K562 (cell line): ENCODE measurements at regions not wholly inside any gene's neighbourhood (a gene's known extent, or its start where the extent isn't known, plus 50 kb on each side); places are given as distances from the start of the nearest gene placed in this dataset.
"Not testable (repeated sequence)": the region's sequence is repeated elsewhere in the genome, so short reads cannot be mapped to it uniquely, and the experiment has no call there.

ENCODE experiments used
- ATAC-seq: fragments of 200-7000 bp; cut with Tn5 transposase; 3 replicates; pipeline ENCODE4 v1.9.1; 2020; ENCODE audit warnings: moderate library complexity
- BruUV-seq: library from RNA; stranded (reverse); fragments of 400-500 nt; replicated peaks from 2 replicates; lab custom pipeline; 2021; lab: Mats Ljungman, UMichigan
- CTCF ChIA-PET: fragments of 300-600 bp; formaldehyde crosslinking; extraction: SDS; loops from one replicate; lab custom pipeline; 2021; ENCODE audit warnings: low intra/inter-chr PET ratio; lab: Yijun Ruan, JAX
- POLR2A ChIA-PET: fragments of 300-600, 350-650 bp; sonication (Branson Sonifier 250); formaldehyde crosslinking; extraction: SDS; loops from one replicate; lab custom pipeline; 2021; ENCODE audit warnings: antibody characterized with exemption, inconsistent platforms; lab: Yijun Ruan, JAX
- DNase-seq, 4 experiments: peaks; one replicate each; pipeline versions ENCODE4 v3.0.0 to v3.0.0-alpha.2; 2011 to 2018; ENCODE audit warnings: low spot score in 3 of 4, mixed read lengths in 3 of 4; ENCODE audit errors: extremely low read depth in 1 of 4
- FAIRE-seq: peaks from 2 replicates; lab custom pipeline; 2011; peaks lifted over from hg19 to GRCh38; lab: Jason Lieb, UNC
- H2AFZ ChIP-seq: 2 replicates; pipeline ENCODE4 v1.6.0; 2011; ENCODE audit warnings: low read depth, low read length, control low read depth, inconsistent platforms
- H3K27ac ChIP-seq: fragments of 200-600 bp; 3 replicates; pipeline ENCODE4 v1.8.0; 2011; ENCODE audit warnings: low read depth, mild to moderate bottlenecking, control low read depth, inconsistent platforms, low read length, moderate library complexity, mixed read lengths; ENCODE audit errors: extremely low read depth
- H3K27me3 ChIP-seq, 2 experiments: fragments of 300-600 bp in 1 of 2; 2 replicates in 1 of 2; 3 replicates in 1 of 2; pipeline versions ENCODE4 v1.6.0 to v1.8.0; 2011; ENCODE audit warnings: inconsistent platforms in 2 of 2, low read length in 2 of 2, mild to moderate bottlenecking in 1 of 2, mixed read lengths in 1 of 2, moderate library complexity in 1 of 2; ENCODE audit not compliant: control insufficient read depth in 2 of 2, insufficient read depth in 2 of 2
- H3K36me3 ChIP-seq: fragments of 300-600 bp; 3 replicates; pipeline ENCODE4 v1.8.0; 2011; ENCODE audit warnings: mild to moderate bottlenecking, low read length, inconsistent platforms; ENCODE audit not compliant: control insufficient read depth, insufficient read depth
- H3K4me1 ChIP-seq, 2 experiments: fragments of 200-600 bp in 1 of 2; replicated peaks in 1 of 2; 2 replicates in 1 of 2; 3 replicates in 1 of 2; pipeline versions ENCODE4 v1.5.1 to v1.8.0; 2011; ENCODE audit warnings: inconsistent platforms in 2 of 2, low read length in 2 of 2, mild to moderate bottlenecking in 1 of 2, mixed read lengths in 1 of 2, moderate library complexity in 1 of 2; ENCODE audit not compliant: control insufficient read depth in 2 of 2, insufficient read depth in 2 of 2
- H3K4me2 ChIP-seq: 2 replicates; pipeline ENCODE4 v1.6.1; 2011; ENCODE audit warnings: low read length, control low read depth, inconsistent platforms, mixed read lengths; ENCODE audit not compliant: insufficient read depth
- H3K4me3 ChIP-seq: fragments of 200-600 bp; sonication (generic), shearing (Covaris generic); 2 replicates; pipeline ENCODE4 v1.5.1; 2016; ENCODE audit warnings: control low read depth, inconsistent platforms
- H3K79me2 ChIP-seq: fragments of 200-600 bp; 3 replicates; pipeline ENCODE4 v1.8.0; 2011; ENCODE audit warnings: low read length, inconsistent platforms; ENCODE audit not compliant: control insufficient read depth, insufficient read depth
- H3K9ac ChIP-seq, 2 experiments: 2 replicates each; pipeline versions ENCODE4 v1.6.0 to v1.6.1; 2011; ENCODE audit warnings: low read depth in 2 of 2, low read length in 2 of 2, control low read depth in 1 of 2, inconsistent platforms in 1 of 2, mild to moderate bottlenecking in 1 of 2, mixed read lengths in 1 of 2; ENCODE audit not compliant: insufficient read depth in 1 of 2
- H3K9me1 ChIP-seq: one replicate; pipeline ENCODE4 v1.6.0; 2011; ENCODE audit warnings: inconsistent platforms, mild to moderate bottlenecking, low read length, moderate library complexity; ENCODE audit not compliant: control insufficient read depth, insufficient read depth
- H3K9me3 ChIP-seq: replicated peaks from 2 replicates; pipeline ENCODE4 v1.5.1; 2011; ENCODE audit warnings: low read depth, low read length, inconsistent platforms; ENCODE audit not compliant: control insufficient read depth, insufficient read depth
- H4K20me1 ChIP-seq: replicated peaks from 2 replicates; pipeline ENCODE4 v1.6.1; 2011; ENCODE audit warnings: low read length, inconsistent platforms, mixed read lengths; ENCODE audit not compliant: control insufficient read depth, insufficient read depth
- CHD2 ChIP-seq: IDR thresholded peaks from 2 replicates; pipeline ENCODE4 v1.6.1; 2011; ENCODE audit warnings: low read depth, low read length
- EP300 ChIP-seq: IDR thresholded peaks from 2 replicates; pipeline ENCODE4 v1.6.1; 2012; ENCODE audit warnings: low read length, improper control_type of control experiment
- HNRNPH1 ChIP-seq: fragments of 200-400 bp; formaldehyde crosslinking; optimal IDR thresholded peaks from 2 replicates; pipeline ENCODE3; 2017; ENCODE audit warnings: low read depth, mild to moderate bottlenecking, low read length, moderate library complexity
- IRF2 ChIP-seq: sonication (generic); formaldehyde crosslinking; IDR thresholded peaks from 2 replicates; pipeline ENCODE4 v1.8.1; 2022; ENCODE audit warnings: mild to moderate bottlenecking, missing genetic modification reagents
- RBM17 ChIP-seq: fragments of 200-400 bp; formaldehyde crosslinking; IDR thresholded peaks from 2 replicates; pipeline ENCODE4 v1.6.1; 2017; ENCODE audit warnings: low read depth, mild to moderate bottlenecking, low read length, borderline replicate concordance
- SMAD1 ChIP-seq: fragments of 150-350 bp; IDR thresholded peaks from 2 replicates; pipeline ENCODE4 v1.6.1; 2014; ENCODE audit warnings: low read length, low read depth; ENCODE audit not compliant: partially characterized antibody
- TRIM24 ChIP-seq, 2 experiments: fragments of 450-650 bp; IDR thresholded peaks; 2 replicates each; pipeline ENCODE4 v1.6.1; 2016
- U2AF2 ChIP-seq: fragments of 200-400 bp; formaldehyde crosslinking; optimal IDR thresholded peaks from 2 replicates; pipeline ENCODE3; 2017; ENCODE audit warnings: low read depth, mild to moderate bottlenecking, low read length
- ZBTB26 ChIP-seq: fragments of 450-650 bp; formaldehyde crosslinking; IDR thresholded peaks from 2 replicates; pipeline ENCODE4 v1.4.0; 2022; ENCODE audit warnings: missing genetic modification characterization
- ZNF384 ChIP-seq: IDR thresholded peaks from 2 replicates; pipeline ENCODE4 v1.6.1; 2012; ENCODE audit warnings: low read depth, low read length, improper control_type of control experiment
- WGBS: fragments of 100-300 bp; shearing (Covaris generic); methylation state at CpG from one replicate; pipeline ENCODE4 v1.1.6; 2016; ENCODE audit warnings: low coverage, mixed read lengths; ENCODE audit not compliant: insufficient coverage; ENCODE audit errors: missing lambda C conversion rate; 5-methylcytosine and 5-hydroxymethylcytosine counted together
- in situ Hi-C: fragments of 300-500 bp; cut with MboI; formaldehyde crosslinking; loops from 4 replicates; pipeline ENCODE4 v1.15.0; 2018; ENCODE audit warnings: inconsistent platforms, mixed read lengths
- intact Hi-C: fragments of 100-400 bp; cut with micrococcal nuclease; formaldehyde crosslinking; loops from 2 replicates; pipeline ENCODE4 v1.14.2; 2022
- TF ChIP-seq, protein P1 (sequence below): fragments of 450-650 bp; IDR thresholded peaks from 2 replicates; pipeline ENCODE4 v1.6.1; 2016; ENCODE audit warnings: borderline replicate concordance
- TF ChIP-seq, protein P2 (sequence below): fragments of 450-650 bp; IDR thresholded peaks from 2 replicates; pipeline ENCODE4 v1.6.1; 2017; ENCODE audit warnings: antibody characterized with exemption

- DNase-seq, FAIRE-seq, H2AFZ ChIP-seq, H3K36me3 ChIP-seq, H3K27ac ChIP-seq, H3K79me2 ChIP-seq, H3K4me3 ChIP-seq, H3K4me2 ChIP-seq, H3K9ac ChIP-seq, H3K9me1 ChIP-seq, ATAC-seq, BruUV-seq, intact Hi-C loops, H3K9me3 ChIP-seq, in situ Hi-C loops, CTCF ChIA-PET, H3K4me1 ChIP-seq, H3K27me3 ChIP-seq, H4K20me1 ChIP-seq: not testable (repeated sequence)
- 15% methylated on average over 6 of the region's 24 CpGs for WGBS
- POLR2A ChIA-PET, result interaction anchor here (0.5 kb wide), 1 partner anchor 30 kb away, joined by 3 read pairs; no protein-coding TSS in a partner anchor
Measured at GRCh38 chr4:164350716-164351115, 403.2 kb upstream of the SMIM31 start.

DNA sequence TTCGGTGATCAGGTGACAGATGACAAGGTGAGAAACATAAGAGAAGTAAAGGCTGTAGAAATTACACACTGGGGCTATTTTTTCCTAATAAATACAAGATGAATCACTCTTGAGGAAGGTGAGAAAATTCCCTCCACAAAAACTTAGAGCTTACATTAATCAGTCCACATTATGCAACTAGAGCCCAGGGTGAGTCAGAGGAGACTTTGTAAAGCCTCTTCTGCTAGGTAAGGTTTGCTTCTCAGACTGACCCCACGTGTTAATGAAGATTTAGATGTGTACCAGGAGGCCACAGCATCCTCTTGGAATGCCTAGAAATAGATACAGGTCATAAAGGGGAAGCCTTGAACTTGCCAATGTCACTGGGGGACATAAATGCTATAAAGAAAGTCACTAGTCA is 396.0 kb upstream of the SMIM31 start:
- FAIRE-seq (no peak), DNase-seq (no peak), ATAC-seq (no peak)
- in situ Hi-C loops, result no loop called here
- intact Hi-C loops, result no loop called here
- H3K9me3 ChIP-seq, result no peaks in the 10 kb centered on the region
- ChIA-PET CTCF (no interaction called here), POLR2A (no interaction called here)
- H3K27me3 ChIP-seq, result no peaks in the 10 kb centered on the region
- no peak overlapping the region for H3K4me3 ChIP-seq
- H3K79me2 ChIP-seq, result no peaks in the 10 kb centered on the region
- no peak overlapping the region for H2AFZ ChIP-seq
- H3K36me3 ChIP-seq, result no peaks in the 10 kb centered on the region
- no peak overlapping the region for H3K27ac ChIP-seq
- no TSS peak for BruUV-seq
- H3K9me1 ChIP-seq, result no peaks in the 10 kb centered on the region
- no peak overlapping the region for H3K4me2 ChIP-seq
- H4K20me1 ChIP-seq, result no peaks in the 10 kb centered on the region
- no peaks in the 10 kb centered on the region for H3K4me1 ChIP-seq
- 0% methylated on average over 2 of the region's 2 CpGs for WGBS
- no peak overlapping the region for H3K9ac ChIP-seq
- no peak for TF ChIP-seq TRIM24 (IDR thresholded peaks at IDR 0.05)
- TF ChIP-seq CHD2, result no peak
- TF ChIP-seq, protein P1, sequence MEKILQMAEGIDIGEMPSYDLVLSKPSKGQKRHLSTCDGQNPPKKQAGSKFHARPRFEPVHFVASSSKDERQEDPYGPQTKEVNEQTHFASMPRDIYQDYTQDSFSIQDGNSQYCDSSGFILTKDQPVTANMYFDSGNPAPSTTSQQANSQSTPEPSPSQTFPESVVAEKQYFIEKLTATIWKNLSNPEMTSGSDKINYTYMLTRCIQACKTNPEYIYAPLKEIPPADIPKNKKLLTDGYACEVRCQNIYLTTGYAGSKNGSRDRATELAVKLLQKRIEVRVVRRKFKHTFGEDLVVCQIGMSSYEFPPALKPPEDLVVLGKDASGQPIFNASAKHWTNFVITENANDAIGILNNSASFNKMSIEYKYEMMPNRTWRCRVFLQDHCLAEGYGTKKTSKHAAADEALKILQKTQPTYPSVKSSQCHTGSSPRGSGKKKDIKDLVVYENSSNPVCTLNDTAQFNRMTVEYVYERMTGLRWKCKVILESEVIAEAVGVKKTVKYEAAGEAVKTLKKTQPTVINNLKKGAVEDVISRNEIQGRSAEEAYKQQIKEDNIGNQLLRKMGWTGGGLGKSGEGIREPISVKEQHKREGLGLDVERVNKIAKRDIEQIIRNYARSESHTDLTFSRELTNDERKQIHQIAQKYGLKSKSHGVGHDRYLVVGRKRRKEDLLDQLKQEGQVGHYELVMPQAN, result no peak
- no peak for TF ChIP-seq IRF2 (CRISPR knock-in tag)
- no peak for TF ChIP-seq SMAD1
- no peak for TF ChIP-seq ZBTB26 (CRISPR knock-in tag)
- TF ChIP-seq U2AF2, result no peak
- TF ChIP-seq EP300, result no peak
- no peak for TF ChIP-seq ZNF384
- TF ChIP-seq, protein P2, sequence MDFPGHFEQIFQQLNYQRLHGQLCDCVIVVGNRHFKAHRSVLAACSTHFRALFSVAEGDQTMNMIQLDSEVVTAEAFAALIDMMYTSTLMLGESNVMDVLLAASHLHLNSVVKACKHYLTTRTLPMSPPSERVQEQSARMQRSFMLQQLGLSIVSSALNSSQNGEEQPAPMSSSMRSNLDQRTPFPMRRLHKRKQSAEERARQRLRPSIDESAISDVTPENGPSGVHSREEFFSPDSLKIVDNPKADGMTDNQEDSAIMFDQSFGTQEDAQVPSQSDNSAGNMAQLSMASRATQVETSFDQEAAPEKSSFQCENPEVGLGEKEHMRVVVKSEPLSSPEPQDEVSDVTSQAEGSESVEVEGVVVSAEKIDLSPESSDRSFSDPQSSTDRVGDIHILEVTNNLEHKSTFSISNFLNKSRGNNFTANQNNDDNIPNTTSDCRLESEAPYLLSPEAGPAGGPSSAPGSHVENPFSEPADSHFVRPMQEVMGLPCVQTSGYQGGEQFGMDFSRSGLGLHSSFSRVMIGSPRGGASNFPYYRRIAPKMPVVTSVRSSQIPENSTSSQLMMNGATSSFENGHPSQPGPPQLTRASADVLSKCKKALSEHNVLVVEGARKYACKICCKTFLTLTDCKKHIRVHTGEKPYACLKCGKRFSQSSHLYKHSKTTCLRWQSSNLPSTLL, result no peak
- TF ChIP-seq HNRNPH1, result no peak
- no peak for TF ChIP-seq RBM17
